ENCODE measurements at regions not wholly inside any gene's neighbourhood (a gene's known extent, or its start where the extent isn't known, plus 50 kb on each side); places are given as distances from the start of the nearest gene placed in this dataset.

GRCh38 chr7:9978106-9979064, 995.3 kb upstream of the PHF14 start:
- no peak for DNase-seq (ENCODE audit: low read depth, low spot score)

- DNase-seq (ENCODE audit: low read depth, low spot score), result no peak
These were observed 991.8 kb upstream of the PHF14 start for GRCh38 chr7:9981742-9982349.

- no peak for DNase-seq (ENCODE audit: low read depth, low spot score)
These were observed 990.6 kb upstream of the PHF14 start for GRCh38 chr7:9983048-9983447.

GRCh38 chr7:10015687-10016086, 958.0 kb upstream of the PHF14 start:
- DNase-seq (ENCODE audit: low read depth, low spot score), result no peak

- DNase-seq (ENCODE audit: low read depth, low spot score), result no peak
These were observed 951.2 kb upstream of the PHF14 start for GRCh38 chr7:10022480-10022879.

GRCh38 chr7:10022957-10023356, 950.7 kb upstream of the PHF14 start:
- DNase-seq (ENCODE audit: low read depth, low spot score), result no peak

- no peak for DNase-seq (ENCODE audit: low read depth, low spot score)
These were observed 938.7 kb upstream of the PHF14 start for GRCh38 chr7:10034843-10035556.

- DNase-seq (ENCODE audit: low read depth, low spot score), result no peak
These were observed 937.0 kb upstream of the PHF14 start for GRCh38 chr7:10036693-10037092.

- DNase-seq (ENCODE audit: low read depth, low spot score), result no peak
These were observed 935.3 kb upstream of the PHF14 start for GRCh38 chr7:10038351-10038750.

- DNase-seq (ENCODE audit: low read depth, low spot score), result no peak
These were observed 933.0 kb upstream of the PHF14 start for GRCh38 chr7:10040674-10041073.

GRCh38 chr7:10070899-10071298, 902.8 kb upstream of the PHF14 start:
- DNase-seq (ENCODE audit: low read depth, low spot score), result no peak

GRCh38 chr7:10075866-10076265, 897.8 kb upstream of the PHF14 start:
- no peak for DNase-seq (ENCODE audit: low read depth, low spot score)

- DNase-seq (ENCODE audit: low read depth, low spot score), result no peak
These were observed 896.9 kb upstream of the PHF14 start for GRCh38 chr7:10076660-10077300.

- DNase-seq (ENCODE audit: low read depth, low spot score), result no peak
These were observed 894.1 kb upstream of the PHF14 start for GRCh38 chr7:10079572-10079971.

GRCh38 chr7:10082896-10083295, 890.8 kb upstream of the PHF14 start:
- no peak for DNase-seq (ENCODE audit: low read depth, low spot score)

- DNase-seq (ENCODE audit: low read depth, low spot score), result no peak
These were observed 889.9 kb upstream of the PHF14 start for GRCh38 chr7:10083766-10084165.

- no peak for DNase-seq (ENCODE audit: low read depth, low spot score)
These were observed 888.4 kb upstream of the PHF14 start for GRCh38 chr7:10085231-10085630.

GRCh38 chr7:10100572-10100971, 873.1 kb upstream of the PHF14 start:
- no peak for DNase-seq (ENCODE audit: low read depth, low spot score)

- DNase-seq (ENCODE audit: low read depth, low spot score), result no peak
These were observed 872.3 kb upstream of the PHF14 start for GRCh38 chr7:10101351-10101750.

GRCh38 chr7:10104292-10104691, 869.4 kb upstream of the PHF14 start:
- no peak for DNase-seq (ENCODE audit: low read depth, low spot score)

GRCh38 chr7:10106609-10107008, 867.1 kb upstream of the PHF14 start:
- no peak for DNase-seq (ENCODE audit: low read depth, low spot score)

- DNase-seq (ENCODE audit: low read depth, low spot score), result no peak
These were observed 857.2 kb upstream of the PHF14 start for GRCh38 chr7:10116511-10116910.
